GM18498 (cell line): ENCODE measurements at regions not wholly inside any gene's neighbourhood (a gene's known extent, or its start where the extent isn't known, plus 50 kb on each side); places are given as distances from the start of the nearest gene placed in this dataset.
"Not testable (repeated sequence)": the region's sequence is repeated elsewhere in the genome, so short reads cannot be mapped to it uniquely, and the experiment has no call there.

Experiments
- ATAC-seq: cut with Tn5 transposase; IDR thresholded peaks from one replicate; pipeline ENCODE4 v1.9.1; 2021; ENCODE audit warnings: mild to moderate bottlenecking, moderate library complexity; ENCODE audit not compliant: unreplicated experiment

DNA sequence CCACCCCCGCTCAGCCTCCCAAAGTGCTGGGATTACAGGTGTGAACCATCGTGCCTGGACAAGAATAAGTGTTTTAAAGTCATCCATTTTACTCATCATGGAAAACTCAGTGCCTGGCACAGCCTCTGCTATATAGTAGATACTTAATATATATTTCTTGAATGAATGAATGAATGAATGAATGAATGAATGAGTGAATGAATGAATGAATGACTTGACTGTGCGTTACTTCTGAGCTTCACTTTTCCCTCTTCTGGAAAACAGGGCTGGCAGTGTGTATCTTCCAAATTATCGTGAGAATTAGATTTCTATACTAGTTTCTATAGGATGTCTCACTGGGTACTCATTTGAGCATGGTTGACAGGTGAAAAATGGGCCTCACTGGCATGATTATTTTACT lies 307.3 kb upstream of the ERCC4 start:
- no peak for ATAC-seq

GRCh38 chr16:13613165-13613564 lies 306.8 kb upstream of the ERCC4 start:
- no peak for ATAC-seq

DNA sequence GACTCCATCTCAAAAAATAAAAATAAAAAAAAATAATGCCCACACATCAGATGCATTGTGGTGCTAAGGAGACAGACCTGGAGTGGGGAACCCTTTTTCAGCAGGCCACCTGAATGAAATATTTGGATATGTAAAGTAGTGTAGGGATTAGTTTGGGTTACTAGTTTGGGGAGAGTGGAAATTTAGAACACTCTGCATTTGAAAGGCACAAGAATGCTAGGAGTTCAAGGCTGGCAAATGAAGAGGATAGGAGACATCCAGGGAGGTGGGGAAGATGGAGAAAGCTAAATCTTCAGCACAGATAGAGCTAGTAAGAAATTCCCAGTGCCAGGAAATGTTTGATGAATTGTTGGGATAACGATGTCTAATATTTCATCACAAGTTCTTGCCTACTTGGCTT lies 298.3 kb upstream of the ERCC4 start:
- ATAC-seq = no peak

- ATAC-seq = no peak
Measured at GRCh38 chr16:13628156-13628555, 291.8 kb upstream of the ERCC4 start.

GRCh38 chr16:13629704-13630103 lies 290.2 kb upstream of the ERCC4 start:
- no peak for ATAC-seq

GRCh38 chr16:13630374-13630773 lies 289.6 kb upstream of the ERCC4 start:
- no peak for ATAC-seq

- ATAC-seq = no peak
Measured at GRCh38 chr16:13631213-13631767, 288.7 kb upstream of the ERCC4 start.

DNA sequence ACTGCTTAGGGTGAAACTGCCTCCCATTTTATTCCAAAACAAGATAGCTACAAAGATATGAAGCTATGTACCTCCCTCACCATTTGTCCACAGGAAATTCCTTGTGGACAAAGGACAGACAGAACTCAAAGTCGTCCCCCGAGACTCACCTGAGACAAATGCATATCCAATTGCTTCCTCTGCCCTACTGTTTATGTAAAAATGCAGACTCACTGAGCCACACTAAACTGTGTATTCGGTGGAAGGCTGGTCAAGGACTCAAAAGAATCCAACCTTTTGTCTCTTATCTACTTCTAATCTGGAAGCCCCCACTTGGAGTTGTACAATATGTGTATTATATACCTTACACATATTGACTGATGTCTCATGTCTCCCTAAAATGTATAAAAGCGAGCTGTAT lies 288.0 kb upstream of the ERCC4 start:
- ATAC-seq = no peak

DNA sequence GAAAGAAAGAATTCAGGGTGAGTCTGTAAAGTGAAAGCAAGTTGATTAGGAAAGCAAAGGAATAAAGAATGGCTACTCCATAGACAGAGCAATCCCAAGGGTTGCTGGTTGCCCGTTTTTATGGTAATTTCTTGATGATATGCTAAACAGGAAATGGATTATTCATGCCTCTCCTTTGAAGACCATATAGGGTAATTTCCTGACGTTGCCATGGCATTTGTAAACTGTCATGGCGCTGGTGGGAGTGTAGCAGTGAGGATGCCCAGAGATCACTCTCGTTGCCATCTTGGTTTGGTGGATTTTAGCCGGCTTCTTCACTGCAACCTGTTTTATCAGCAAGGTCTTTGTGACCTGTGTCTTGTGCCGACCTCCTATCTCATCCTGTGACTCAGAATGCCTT lies 287.4 kb upstream of the ERCC4 start:
- not testable (repeated sequence) for ATAC-seq

- ATAC-seq = no peak
Measured at GRCh38 chr16:13633391-13633861, 286.5 kb upstream of the ERCC4 start.

- ATAC-seq = no peak
Measured at GRCh38 chr16:13634253-13634652, 285.7 kb upstream of the ERCC4 start.

- ATAC-seq = no peak
Measured at GRCh38 chr16:13634959-13635358, 285.0 kb upstream of the ERCC4 start.

DNA sequence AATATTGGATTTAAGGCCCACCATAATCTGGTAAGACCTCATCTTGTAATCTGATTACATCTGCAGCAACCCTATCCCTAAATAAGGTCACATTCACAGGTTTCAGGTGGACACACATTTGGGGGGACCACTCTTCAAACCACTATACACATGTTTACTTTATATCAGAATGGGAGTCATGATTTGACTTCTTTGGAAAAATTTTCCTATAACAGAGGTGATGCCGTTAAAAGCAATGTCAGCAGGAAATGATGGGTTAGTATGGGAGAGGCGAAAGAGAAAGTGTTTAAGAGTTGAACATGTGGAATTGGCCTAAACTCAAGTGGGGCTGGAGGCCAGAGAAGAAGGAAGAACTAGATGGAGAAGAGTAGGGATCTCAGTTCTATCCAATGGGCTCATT lies 281.7 kb upstream of the ERCC4 start:
- ATAC-seq = no peak

- ATAC-seq = no peak
Measured at GRCh38 chr16:13643412-13643811, 276.5 kb upstream of the ERCC4 start.

DNA sequence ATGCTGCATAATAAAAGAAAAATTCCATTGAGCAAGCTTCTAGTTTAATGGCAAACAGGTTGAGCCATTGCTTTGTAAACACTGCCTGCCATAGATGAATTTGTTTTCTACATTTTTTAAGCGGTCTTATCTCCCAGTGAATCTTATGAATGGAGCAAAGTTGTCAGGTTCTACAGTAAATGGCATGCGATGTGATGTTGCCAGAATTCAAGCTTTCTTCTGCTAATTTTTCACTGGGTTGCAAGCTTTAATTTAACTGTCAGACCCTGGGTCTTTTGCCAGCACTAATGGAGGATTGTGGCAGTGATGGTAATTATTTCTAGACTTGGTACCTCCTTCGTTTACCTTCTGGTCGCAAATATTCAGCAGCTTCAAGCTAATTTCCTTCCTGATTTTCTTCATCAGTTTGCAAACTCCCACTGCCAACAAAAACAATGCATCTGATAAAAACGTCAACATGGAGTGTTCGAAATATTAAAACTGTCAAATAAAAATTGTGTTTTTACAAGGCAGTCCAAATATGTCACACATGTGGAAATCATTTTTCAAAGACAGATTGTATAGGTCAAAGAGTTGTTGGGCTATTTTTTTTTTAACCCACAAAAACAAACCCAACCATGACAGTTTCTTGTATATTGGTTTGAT lies 274.2 kb upstream of the ERCC4 start:
- no peak for ATAC-seq

- no peak for ATAC-seq
Measured at GRCh38 chr16:13660807-13661206, 259.1 kb upstream of the ERCC4 start.

GRCh38 chr16:13665876-13666275 lies 254.1 kb upstream of the ERCC4 start:
- ATAC-seq = no peak

- no peak for ATAC-seq
Measured at GRCh38 chr16:13672196-13672595, 247.8 kb upstream of the ERCC4 start.

GRCh38 chr16:13680021-13680889 lies 239.7 kb upstream of the ERCC4 start:
- ATAC-seq = no peak

DNA sequence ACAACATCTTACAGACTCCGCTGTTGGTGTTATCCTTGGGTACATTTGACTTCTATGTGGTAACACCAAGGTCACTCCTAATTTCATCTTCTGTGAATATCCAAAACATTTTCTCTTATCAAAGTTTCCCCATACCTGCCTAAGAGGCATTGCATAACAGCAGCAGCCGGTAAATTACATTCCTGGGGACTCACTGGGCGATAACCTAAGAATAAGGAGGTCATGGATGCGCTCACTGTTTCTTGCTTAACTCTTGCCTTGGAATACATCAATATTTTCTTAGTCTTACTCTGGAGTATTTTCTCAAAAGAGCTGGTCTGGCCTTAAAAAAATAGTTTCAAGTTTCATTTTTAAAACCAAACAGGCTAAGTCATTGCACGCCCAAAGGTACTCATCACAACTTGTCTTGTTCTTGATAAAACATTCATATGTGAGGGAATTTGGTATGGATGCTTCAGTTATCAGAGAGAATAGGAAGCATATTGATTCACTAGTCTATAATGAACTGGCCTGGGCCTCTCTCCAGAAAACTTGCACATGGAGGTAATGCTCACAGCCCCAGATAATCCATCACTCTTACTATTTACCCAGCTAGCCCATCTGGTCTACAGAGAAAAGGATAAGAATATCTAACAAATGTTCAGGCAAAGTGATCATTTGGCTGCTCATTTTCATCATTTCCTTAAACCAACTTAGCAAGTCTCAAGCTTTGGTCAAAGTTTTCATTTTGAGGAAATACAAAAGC lies 235.0 kb upstream of the ERCC4 start:
- ATAC-seq = no peak

DNA sequence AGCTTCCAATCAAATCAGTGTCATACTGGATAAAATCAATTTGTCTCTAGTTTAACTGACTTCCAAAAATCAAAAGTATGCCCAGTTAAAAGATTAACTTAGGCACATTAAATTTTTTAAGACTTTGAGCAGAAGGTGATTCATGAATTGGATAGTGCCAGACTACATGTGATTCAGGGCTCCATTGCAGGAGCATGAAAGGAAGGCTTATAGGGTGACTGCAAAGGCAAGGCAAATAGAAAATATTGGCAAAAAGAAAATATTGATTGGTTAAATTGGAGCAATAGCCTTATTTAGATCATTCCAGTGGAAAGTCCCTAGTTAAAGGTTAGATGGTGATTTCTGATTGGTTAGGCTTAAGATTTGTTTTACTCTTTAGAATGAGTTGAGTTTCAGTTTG lies 223.9 kb upstream of the ERCC4 start:
- ATAC-seq = no peak
